GM19463 (cell line): ENCODE measurements at regions not wholly inside any gene's neighbourhood (a gene's known extent, or its start where the extent isn't known, plus 50 kb on each side); places are given as distances from the start of the nearest gene placed in this dataset.

Experiments used
- ATAC-seq: cut with Tn5 transposase; IDR thresholded peaks from one replicate; pipeline ENCODE4 v1.9.1; 2021; ENCODE audit warnings: mild to moderate bottlenecking, moderate library complexity; ENCODE audit not compliant: unreplicated experiment

- ATAC-seq: no peak
Observed at GRCh38 chr1:106756752-106757151, 299.7 kb upstream of the PRMT6 start.

GRCh38 chr1:106768077-106768476, 288.4 kb upstream of the PRMT6 start:
- no peak for ATAC-seq

GRCh38 chr1:106768501-106768900, 288.0 kb upstream of the PRMT6 start:
- no peak for ATAC-seq

- no peak for ATAC-seq
Observed at GRCh38 chr1:106773206-106773605, 283.3 kb upstream of the PRMT6 start.

GRCh38 chr1:106780066-106780465, 276.4 kb upstream of the PRMT6 start:
- ATAC-seq: no peak

GRCh38 chr1:106780806-106781569, 275.5 kb upstream of the PRMT6 start:
- ATAC-seq: no peak

DNA sequence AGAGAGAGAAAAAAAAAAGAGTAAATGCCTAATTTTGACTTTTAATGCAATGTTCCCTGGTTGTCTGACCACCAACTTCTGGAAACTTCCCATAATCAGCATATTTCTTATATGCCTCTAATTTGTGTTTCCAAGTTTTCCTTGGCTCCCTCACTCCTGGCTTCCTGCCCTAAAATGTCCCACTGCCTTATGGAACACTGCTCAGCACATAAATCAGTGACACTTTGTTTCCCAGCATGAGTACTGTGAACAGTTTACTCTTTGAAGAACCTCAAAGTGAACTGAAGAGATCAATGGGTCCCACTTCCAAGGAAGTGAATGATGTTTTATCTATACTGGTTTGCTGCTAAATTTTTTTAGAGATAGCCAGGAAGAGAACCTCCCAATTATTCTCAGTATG, 271.3 kb upstream of the PRMT6 start:
- no peak for ATAC-seq

DNA sequence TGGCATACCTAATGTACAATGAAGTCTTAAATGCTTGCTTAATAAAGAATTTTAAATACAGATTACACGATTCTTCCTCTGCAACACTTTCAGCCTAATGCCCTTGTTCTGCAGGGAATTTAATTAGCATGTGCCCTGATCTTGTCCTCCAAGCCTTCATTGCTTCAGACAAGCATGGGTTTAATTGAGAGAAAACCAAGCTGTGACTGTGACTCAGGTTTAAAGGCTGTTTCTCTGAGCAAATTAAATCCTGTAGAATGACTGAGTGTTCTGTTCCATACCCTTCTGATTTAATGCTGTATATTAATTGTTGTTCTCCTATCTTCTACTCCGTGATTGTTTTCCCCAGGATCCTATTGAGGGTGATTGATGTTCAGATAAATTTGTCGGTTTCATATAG, 269.0 kb upstream of the PRMT6 start:
- no peak for ATAC-seq

DNA sequence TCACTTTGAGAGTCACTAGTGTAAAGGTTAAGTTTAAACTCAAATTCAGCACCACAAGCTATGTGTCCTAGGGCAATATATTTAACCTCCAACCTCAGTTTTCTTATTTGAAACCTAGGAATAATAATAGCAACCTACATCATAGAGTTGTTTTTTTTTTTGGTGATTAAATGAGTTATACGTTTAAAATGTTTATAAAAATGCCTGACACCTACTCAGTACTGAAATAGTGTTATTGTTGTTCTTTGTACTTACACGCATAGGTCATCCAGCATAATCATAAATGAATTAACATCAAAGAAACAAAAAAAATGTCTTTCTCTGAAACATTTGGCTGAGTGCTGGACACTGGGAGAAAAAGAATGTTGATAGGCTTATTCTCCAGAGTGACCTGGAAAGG, 266.8 kb upstream of the PRMT6 start:
- no peak for ATAC-seq

- ATAC-seq: no peak
Observed at GRCh38 chr1:106791041-106791440, 265.4 kb upstream of the PRMT6 start.

DNA sequence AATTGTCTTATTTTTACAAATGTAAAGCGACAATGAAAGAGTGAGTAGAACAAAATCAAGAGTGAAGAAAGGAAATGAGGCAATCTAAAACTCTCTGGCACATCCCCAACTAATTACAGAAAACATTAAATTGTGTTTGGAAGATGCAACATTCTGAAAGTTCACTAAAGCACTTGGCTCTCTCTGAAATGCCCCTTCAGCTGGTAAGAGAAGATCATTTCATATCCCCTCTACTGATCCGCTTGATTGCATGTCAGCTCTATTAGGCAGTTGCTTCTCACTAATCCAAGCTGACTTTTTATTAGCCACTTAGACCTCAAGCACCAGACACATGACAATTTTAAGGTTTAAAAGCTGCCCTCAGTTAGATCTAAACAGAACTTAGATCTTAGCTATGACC, 262.8 kb upstream of the PRMT6 start:
- ATAC-seq: no peak

GRCh38 chr1:106798991-106799390, 257.5 kb upstream of the PRMT6 start:
- no peak for ATAC-seq

DNA sequence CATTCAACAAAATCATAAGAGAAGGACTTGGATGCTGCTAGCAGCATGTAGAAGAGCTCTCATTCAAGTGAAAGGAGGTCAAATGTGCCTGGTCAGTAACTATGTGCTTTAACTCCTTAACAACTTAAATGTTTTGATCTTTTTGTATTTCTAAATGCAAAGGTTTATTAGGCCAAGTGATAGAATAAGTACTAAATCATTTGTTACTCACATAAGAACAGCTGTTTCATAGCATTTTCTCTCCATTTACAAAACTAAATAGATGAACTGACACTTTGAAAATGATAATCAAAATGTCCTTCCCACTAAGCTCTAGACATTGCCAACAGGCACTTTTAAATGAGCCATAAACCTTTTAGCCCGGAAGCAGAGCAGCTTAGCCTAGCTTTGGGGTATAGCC, 254.3 kb upstream of the PRMT6 start:
- ATAC-seq: no peak

GRCh38 chr1:106814418-106814817, 242.1 kb upstream of the PRMT6 start:
- ATAC-seq: no peak

DNA sequence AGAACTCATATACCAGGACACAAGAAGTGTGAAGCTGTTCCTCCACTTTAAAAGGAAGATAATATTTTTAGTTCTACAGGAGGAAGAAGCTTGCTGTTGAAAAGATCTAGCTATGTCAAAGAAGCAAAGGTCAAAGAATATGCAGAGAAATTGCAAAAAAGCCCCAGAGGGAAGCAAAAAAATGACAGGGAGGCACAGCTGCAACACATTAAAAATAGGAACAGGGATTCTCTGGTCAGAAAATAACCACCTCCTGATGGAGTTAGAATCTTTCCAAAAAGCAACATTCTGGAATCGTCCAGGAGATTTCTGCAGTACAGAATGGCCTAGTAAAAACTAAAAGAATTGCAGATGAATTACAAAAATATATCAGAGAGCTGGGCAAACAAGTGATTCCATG, 238.9 kb upstream of the PRMT6 start:
- no peak for ATAC-seq

GRCh38 chr1:106831511-106831910, 225.0 kb upstream of the PRMT6 start:
- no peak for ATAC-seq

GRCh38 chr1:106836708-106837107, 219.8 kb upstream of the PRMT6 start:
- peak; percentile 94 for ATAC-seq

DNA sequence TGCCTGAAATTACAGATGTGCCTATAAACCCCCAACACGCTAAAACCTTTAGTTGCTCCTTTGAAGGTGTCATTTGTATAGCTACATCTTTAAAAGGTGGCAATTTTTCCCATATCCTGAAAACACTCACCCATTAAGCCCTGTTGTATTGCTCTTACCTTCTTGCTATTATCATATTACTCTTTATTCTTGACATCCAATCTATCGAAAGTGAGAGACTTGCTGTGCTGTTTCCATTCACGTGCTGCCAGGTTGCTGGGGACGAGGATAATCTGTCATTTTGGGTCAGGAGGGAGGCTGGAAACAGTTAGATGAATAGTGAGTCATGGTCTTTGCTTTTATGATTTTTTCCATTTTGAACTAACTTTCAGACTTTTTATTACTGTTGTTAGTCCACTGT, 213.0 kb upstream of the PRMT6 start:
- no peak for ATAC-seq

DNA sequence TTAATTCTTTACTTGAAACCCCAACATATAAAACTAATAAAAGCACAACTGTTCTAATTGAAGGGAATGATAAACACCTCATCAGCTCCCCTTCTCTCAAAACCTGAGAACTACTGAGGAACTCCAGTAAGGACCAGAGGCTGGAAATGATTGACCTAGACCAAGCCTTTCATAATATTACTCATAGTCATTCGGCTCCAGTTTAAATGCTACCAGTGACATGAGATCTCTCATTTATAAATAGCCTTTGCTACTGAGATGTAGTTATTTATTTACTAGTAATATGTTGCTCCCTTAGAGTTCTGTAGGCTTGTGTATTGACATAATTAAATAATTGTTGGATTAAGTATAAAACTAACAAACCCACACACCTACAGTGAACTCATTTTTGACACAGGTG, 209.8 kb upstream of the PRMT6 start:
- peak; percentile 97 for ATAC-seq

GRCh38 chr1:106861110-106861509, 195.4 kb upstream of the PRMT6 start:
- no peak for ATAC-seq

- no peak for ATAC-seq
Observed at GRCh38 chr1:106868828-106869227, 187.6 kb upstream of the PRMT6 start.

DNA sequence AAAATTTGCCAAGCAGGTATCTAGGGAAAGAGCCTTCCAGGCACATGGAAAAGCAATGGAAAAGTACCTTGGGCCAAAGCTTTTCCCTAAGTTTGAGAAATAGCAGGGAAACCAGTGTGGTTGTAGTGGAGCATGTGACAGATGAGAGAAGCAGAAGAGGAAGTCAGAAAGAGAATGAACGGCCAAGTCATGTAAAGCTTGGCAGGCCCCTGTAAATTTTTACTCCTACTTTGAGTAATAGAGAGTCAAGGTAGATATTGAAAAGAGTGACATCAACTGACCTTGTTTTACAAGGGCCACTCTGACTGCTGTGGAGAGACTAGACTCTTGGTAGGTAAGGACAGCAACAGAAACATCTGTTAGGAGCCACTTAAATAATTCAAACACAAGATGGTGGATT, 180.9 kb upstream of the PRMT6 start:
- peak; percentile 65 for ATAC-seq

GRCh38 chr1:106876384-106876783, 180.1 kb upstream of the PRMT6 start:
- peak; percentile 79 for ATAC-seq
